GM19240 (cell line): ENCODE measurements at regions not wholly inside any gene's neighbourhood (a gene's known extent, or its start where the extent isn't known, plus 50 kb on each side); places are given as distances from the start of the nearest gene placed in this dataset.

Experiments used
- DNase-seq: peaks from one replicate; pipeline ENCODE4 v3.0.0; 2011; ENCODE audit warnings: low spot score; ENCODE audit not compliant: insufficient read length

DNA sequence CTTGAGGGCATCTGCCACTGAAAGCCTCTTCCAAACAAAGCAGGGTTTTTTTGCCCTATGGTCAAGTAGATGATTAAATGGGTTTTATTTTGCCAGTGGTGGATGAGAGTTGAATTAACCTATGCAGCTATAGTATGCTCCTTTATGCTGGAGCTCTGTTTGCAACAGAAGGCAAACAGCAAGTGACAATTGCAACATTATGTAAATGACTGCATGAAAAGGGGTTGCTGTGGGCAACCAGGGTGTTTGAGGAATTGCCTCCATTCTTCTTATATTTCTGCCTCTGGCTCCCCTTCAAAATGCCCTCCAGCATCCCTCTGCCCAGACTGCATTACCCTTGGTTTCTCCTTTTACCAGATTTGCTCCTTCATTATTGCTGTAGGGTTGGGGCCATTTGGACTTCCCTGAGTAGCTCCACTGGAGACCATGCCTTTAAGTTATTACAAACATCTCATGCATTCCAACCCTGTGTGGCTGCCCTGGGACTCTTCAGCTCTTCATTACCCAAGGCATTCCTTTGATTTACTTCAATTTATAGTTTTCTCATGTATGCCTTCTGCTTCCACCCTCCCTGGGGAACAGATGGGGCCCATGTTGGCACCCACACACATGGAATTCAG is 398.4 kb downstream of the PRDM2 start:
- no peak for DNase-seq

GRCh38 chr1:14100444-14100843 is 400.5 kb downstream of the PRDM2 start:
- no peak for DNase-seq

DNA sequence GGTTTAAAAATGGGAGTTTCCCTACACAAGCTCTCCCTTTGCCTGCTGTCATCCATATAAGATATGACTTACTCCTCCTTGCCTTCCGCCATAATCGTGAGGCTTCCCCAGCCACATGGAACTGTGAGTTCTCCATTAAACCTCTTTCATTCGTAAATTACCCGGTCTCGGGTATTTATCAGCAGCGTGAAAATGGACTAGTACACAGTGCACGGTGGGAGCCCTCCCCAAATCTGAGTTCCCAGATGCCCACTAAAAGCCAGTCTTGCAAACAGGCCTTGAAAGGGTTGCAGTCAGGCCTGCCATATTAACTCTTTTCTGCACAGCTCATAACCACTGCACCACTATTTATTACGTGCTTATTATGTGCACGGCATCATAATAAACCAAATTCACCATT is 400.9 kb downstream of the PRDM2 start:
- no peak for DNase-seq

GRCh38 chr1:14102180-14102579 is 402.2 kb downstream of the PRDM2 start:
- no peak for DNase-seq

DNA sequence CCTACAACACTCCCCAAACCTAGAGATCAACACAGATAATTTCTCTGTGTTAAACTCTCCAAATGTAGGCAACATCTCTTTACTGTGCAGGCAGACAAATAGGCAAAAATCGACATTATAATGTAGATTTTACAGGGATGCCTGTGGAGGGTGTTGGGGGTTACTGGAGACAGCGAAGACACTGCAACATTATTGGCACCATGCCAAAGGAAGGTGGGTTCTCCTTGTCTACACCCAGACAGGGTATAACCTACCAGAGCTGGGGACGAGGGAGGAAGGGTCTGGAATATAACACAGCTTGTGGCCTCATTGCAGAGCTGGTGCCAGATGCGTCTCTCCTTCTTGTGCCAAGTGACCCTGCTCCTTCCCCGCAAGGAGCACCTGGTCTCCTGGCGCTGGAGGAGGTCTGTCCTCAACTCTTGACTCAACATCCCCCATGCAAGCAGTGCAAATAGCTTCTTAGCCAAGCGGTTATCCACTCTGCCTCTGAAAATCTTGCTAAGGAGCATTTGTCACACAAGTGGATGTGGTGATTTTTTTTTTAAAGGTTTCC is 404.0 kb downstream of the PRDM2 start:
- DNase-seq = no peak

DNA sequence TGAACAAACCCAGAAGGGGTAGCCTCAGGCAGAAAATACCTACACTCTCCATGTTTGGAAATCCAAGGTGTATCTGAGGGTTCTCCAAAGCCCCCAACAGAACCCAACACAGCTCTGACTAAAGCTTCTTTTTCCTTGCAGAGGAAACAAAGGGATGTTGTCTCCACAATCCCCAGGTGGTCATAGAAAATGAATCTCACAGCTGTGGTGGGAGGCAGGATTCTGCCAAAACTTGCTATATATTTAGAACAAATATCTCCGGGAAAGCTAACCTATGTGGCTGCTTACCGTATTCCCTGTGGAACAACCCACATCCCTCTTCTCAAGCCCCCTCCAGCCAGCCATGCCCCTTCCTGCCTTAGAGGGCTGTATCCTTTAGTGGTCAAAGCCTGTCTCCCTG is 406.1 kb downstream of the PRDM2 start:
- no peak for DNase-seq

GRCh38 chr1:14106679-14107313 is 406.8 kb downstream of the PRDM2 start:
- DNase-seq = no peak

DNA sequence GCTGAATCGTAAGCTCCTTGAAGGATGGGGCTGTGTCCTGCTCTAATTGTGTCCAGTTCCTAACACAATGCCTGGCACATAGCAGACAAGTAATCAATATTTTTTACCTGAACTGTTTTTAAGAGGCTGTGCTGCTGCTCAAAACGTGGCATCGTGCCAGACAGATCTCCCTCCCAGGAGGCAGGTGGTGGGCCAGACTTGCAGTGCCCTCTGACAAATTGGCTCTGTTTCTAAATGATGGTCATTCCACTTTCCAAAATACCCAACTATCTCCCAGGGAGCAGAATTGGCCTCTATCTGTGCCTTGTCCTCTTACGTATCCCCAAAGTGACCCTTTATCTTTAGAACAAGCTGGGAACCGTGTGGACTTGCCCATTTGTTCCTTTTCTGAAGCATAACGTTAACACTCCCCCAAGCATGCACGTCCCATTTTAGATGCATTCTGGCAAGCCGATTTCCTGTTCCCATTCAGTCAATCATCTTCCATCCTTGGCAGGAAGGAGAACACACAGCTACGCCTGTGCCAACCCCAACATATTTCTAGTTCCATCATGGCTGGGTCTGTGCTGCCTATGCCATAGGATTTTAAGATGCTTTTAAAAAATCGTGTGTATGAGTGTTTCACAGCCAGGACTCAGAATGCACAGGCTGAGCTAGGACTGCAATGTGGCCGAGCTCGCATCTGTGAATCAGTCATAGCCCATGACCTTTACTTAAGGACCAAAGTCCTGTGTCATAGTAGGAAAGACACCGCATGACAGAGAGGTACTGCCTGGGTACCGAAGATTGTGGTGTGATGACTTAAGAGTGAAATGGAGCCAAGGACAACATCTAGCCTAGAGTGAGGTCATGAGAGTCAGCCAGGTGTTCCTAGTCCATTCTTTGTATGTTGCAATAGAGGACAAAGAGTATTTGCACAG is 408.6 kb downstream of the PRDM2 start:
- DNase-seq = no peak

DNA sequence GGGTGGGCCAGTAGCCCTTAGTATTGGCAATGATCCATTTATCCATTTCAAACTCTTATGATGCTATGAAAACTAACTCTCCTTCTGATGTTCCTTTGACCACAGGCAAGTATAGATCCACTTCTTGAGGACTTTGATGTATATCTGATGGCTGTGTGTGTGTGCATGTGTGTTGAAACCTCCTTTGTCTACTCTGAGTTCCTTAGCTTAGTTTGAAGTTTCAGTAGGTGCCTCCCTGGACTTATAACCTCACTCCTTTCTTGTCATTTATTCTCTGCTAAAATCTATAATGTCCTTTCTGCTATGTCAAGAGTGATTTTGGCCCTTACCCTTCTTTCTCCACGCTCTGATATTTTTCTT is 409.3 kb downstream of the PRDM2 start:
- DNase-seq = no peak

GRCh38 chr1:14110040-14110439 is 410.1 kb downstream of the PRDM2 start:
- no peak for DNase-seq

- DNase-seq = no peak
These were observed 411.1 kb downstream of the PRDM2 start for GRCh38 chr1:14111121-14111520.

GRCh38 chr1:14112613-14113012 is 412.6 kb downstream of the PRDM2 start:
- no peak for DNase-seq

GRCh38 chr1:14113271-14113670 is 413.3 kb downstream of the PRDM2 start:
- no peak for DNase-seq

DNA sequence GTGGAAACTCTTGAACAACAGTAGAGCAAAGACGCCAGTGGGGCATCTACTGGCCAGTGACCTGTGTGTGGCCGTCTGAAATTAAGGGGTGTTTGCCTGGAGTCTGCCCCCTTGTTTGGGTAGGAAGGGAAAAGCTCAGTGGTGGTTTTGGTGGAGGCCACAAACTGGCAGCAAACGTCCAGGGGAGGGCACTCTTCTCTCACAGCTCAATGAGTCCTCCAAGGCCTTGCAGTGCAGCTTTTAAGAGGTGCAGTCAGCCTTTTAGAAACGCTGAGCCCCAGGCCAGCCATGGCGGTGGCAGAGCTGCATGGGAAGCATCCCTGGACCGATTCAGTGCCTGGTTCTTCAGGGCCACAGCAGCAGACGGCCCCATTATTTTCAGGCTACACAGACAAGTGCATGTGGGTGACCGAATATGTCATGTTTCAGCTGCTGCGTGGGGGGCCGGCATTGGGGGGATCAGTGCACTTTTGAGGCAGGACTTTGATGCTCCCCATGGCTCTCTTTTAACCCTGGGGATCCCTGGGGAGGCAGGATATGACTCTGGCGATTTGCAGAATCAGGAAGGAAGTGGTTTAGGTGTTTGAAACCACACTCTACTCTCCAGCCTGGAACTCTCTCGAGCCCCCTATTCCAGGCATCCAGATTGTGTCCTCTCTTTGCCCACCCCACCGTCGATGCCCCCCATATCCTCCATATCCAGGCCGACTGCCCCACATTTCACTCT is 414.0 kb downstream of the PRDM2 start:
- no peak for DNase-seq

- DNase-seq = no peak
These were observed 416.0 kb downstream of the PRDM2 start for GRCh38 chr1:14115976-14116375.

- DNase-seq = no peak
These were observed 417.7 kb downstream of the PRDM2 start for GRCh38 chr1:14117700-14118099.

DNA sequence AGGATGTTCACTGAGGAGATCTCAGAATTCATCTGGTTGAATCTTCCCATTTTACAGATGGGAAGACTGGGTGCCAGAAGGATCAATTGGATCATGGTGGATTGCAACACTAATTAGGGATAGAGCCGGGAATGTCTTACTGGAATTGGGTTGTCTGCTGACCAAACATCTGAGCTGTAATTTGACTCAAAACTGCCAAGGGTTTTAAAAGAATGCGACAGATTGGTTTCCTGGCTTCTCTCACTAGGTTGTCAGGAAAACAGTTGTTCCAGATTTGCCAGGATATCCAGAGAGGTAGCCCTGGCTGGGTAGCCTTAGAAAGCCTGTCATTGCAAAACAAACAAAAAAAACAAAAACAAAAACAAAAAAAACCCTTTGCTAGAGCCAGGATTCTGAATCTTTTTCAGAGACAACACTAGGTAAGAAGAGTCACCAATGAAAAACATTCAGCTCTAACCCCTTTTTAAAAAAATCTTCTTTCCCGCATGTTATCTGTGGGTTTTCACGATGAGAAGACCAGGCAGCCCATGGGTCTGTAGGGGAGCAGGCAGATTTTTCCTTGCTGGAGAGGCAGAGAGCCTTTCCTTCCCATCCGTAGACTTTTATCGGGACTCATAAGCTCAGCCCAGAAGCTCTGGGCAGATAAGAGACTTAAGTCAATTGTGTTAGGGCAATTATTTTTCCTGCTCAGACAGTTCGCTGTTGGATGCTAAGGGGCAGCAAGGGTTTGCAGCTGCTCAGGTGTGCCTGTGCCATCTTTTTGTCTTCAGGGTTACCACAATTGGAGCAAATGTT is 418.9 kb downstream of the PRDM2 start:
- no peak for DNase-seq

- DNase-seq = no peak
These were observed 420.9 kb downstream of the PRDM2 start for GRCh38 chr1:14120895-14121294.

GRCh38 chr1:14128096-14128495 is 428.1 kb downstream of the PRDM2 start:
- DNase-seq = no peak

- DNase-seq = no peak
These were observed 429.0 kb downstream of the PRDM2 start for GRCh38 chr1:14129009-14129408.

- no peak for DNase-seq
These were observed 435.1 kb downstream of the PRDM2 start for GRCh38 chr1:14135070-14135469.
